Gastrocnemius medialis (tissue), 4 donors: ENCODE measurements at regions not wholly inside any gene's neighbourhood (a gene's known extent, or its start where the extent isn't known, plus 50 kb on each side); places are given as distances from the start of the nearest gene placed in this dataset.

ENCODE experiments used
- POLR2A ChIP-seq, 2 donors: fragments of 450-650 bp; IDR thresholded peaks; one replicate each; pipeline ENCODE4 v1.6.1; 2017; ENCODE audit warnings: antibody characterized with exemption in 2 of 2, mild to moderate bottlenecking in 2 of 2, moderate library complexity in 2 of 2
- TF ChIP-seq, protein P1 (sequence below), 5 experiments: fragments of 450-650 bp in 3 of 5; fragments of 200-600 bp in 2 of 5; sonication (generic) in 2 of 5; IDR thresholded peaks in 4 of 5; conservative IDR thresholded peaks in 1 of 5; 1 replicate in 4 of 5; 2 replicates in 1 of 5; pipeline ENCODE4 v1.5.1; 2016 to 2019; ENCODE audit warnings: antibody characterized with exemption in 5 of 5, mild to moderate bottlenecking in 3 of 5, moderate library complexity in 3 of 5

DNA sequence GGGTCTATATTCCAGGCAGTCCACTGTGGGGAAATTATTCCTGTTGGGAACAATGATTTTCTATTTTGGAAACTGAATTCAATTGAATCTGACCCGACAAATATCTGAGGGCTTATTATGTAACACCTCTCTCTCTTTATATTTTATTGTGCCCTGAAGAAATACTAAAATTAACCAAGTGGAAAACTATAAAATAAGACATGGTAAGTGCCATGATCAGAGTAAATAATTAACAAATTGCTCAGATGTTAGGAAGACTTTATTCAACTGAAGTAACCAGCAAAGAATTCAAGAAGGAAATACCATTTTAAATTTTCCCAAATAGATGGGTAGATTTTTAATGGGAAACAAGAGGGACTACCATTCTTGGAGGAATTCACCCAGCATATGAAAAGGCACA, 632.9 kb downstream of the MAFB start:
- no peak for TF ChIP-seq POLR2A (IDR thresholded peaks at IDR 0.05)
- TF ChIP-seq, protein P1, sequence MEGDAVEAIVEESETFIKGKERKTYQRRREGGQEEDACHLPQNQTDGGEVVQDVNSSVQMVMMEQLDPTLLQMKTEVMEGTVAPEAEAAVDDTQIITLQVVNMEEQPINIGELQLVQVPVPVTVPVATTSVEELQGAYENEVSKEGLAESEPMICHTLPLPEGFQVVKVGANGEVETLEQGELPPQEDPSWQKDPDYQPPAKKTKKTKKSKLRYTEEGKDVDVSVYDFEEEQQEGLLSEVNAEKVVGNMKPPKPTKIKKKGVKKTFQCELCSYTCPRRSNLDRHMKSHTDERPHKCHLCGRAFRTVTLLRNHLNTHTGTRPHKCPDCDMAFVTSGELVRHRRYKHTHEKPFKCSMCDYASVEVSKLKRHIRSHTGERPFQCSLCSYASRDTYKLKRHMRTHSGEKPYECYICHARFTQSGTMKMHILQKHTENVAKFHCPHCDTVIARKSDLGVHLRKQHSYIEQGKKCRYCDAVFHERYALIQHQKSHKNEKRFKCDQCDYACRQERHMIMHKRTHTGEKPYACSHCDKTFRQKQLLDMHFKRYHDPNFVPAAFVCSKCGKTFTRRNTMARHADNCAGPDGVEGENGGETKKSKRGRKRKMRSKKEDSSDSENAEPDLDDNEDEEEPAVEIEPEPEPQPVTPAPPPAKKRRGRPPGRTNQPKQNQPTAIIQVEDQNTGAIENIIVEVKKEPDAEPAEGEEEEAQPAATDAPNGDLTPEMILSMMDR (IDR thresholded peaks at IDR 0.05 in 4 of 5, conservative IDR thresholded peaks at IDR 0.05 in 1 of 5) = no peak
